Glutamatergic neuron (in vitro differentiated cells): ENCODE measurements at regions not wholly inside any gene's neighbourhood (a gene's known extent, or its start where the extent isn't known, plus 50 kb on each side); places are given as distances from the start of the nearest gene placed in this dataset.

ENCODE experiments used
- DNase-seq: peaks from one replicate; pipeline ENCODE4 v3.0.0; 2022
- H3K27ac Mint-ChIP-seq: one replicate; pipeline ENCODE4 v1.8.0; 2020; ENCODE audit warnings: mild to moderate bottlenecking, mixed read lengths, inconsistent platforms; ENCODE audit not compliant: unreplicated experiment
- H3K27me3 Mint-ChIP-seq: one replicate; pipeline ENCODE4 v1.8.0; 2020; ENCODE audit warnings: mild to moderate bottlenecking, moderate library complexity, mixed read lengths, inconsistent platforms; ENCODE audit not compliant: unreplicated experiment
- H3K36me3 Mint-ChIP-seq: one replicate; pipeline ENCODE4 v1.8.0; 2020; ENCODE audit warnings: mild to moderate bottlenecking, mixed read lengths, inconsistent platforms; ENCODE audit not compliant: unreplicated experiment
- H3K4me1 Mint-ChIP-seq: one replicate; pipeline ENCODE4 v1.8.0; 2020; ENCODE audit warnings: mild to moderate bottlenecking, low read depth, mixed read lengths, inconsistent platforms; ENCODE audit not compliant: unreplicated experiment
- H3K4me3 Mint-ChIP-seq: one replicate; pipeline ENCODE4 v1.8.0; 2020; ENCODE audit warnings: mild to moderate bottlenecking, mixed read lengths, inconsistent platforms; ENCODE audit not compliant: unreplicated experiment
- H3K9me3 Mint-ChIP-seq: one replicate; pipeline ENCODE4 v1.8.0; 2020; ENCODE audit warnings: mild to moderate bottlenecking, moderate library complexity, mixed read lengths, inconsistent platforms; ENCODE audit not compliant: unreplicated experiment
- TF ChIP-seq, protein P1 (sequence below): fragments of 200-600 bp; sonication (generic); IDR thresholded peaks from one replicate; pipeline ENCODE4 v1.5.0; 2021; ENCODE audit not compliant: partially characterized antibody, unreplicated experiment

DNA sequence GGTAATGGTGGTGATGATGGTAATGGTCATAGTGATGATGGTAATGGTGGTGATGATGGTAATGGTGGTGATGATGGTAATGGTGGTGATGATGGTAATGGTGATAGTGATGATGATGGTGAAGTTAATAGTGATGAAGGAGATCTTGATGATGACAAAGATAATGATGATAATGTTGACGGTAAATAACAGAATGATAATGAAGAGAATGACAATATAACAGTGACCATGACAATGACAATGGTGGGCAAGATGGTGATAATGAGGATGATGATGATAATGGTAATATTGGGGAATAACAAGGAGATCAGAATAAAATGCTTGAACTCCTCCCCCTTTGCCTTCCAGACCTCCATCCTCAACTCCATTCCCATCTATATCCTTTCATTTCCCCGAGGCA lies 233.3 kb upstream of the SFSWAP start:
- TF ChIP-seq, protein P1, sequence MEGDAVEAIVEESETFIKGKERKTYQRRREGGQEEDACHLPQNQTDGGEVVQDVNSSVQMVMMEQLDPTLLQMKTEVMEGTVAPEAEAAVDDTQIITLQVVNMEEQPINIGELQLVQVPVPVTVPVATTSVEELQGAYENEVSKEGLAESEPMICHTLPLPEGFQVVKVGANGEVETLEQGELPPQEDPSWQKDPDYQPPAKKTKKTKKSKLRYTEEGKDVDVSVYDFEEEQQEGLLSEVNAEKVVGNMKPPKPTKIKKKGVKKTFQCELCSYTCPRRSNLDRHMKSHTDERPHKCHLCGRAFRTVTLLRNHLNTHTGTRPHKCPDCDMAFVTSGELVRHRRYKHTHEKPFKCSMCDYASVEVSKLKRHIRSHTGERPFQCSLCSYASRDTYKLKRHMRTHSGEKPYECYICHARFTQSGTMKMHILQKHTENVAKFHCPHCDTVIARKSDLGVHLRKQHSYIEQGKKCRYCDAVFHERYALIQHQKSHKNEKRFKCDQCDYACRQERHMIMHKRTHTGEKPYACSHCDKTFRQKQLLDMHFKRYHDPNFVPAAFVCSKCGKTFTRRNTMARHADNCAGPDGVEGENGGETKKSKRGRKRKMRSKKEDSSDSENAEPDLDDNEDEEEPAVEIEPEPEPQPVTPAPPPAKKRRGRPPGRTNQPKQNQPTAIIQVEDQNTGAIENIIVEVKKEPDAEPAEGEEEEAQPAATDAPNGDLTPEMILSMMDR, result no peak
- Mint-ChIP-seq H3K4me3 (no peak overlapping the region), H3K36me3 (no peaks in the 10 kb centered on the region), H3K4me1 (peaks cover 3% of the 10 kb centered on the region), H3K27me3 (peaks cover 2% of the 10 kb centered on the region), H3K27ac (no peak overlapping the region), H3K9me3 (peaks cover 5% of the 10 kb centered on the region)
- no peak for DNase-seq

DNA sequence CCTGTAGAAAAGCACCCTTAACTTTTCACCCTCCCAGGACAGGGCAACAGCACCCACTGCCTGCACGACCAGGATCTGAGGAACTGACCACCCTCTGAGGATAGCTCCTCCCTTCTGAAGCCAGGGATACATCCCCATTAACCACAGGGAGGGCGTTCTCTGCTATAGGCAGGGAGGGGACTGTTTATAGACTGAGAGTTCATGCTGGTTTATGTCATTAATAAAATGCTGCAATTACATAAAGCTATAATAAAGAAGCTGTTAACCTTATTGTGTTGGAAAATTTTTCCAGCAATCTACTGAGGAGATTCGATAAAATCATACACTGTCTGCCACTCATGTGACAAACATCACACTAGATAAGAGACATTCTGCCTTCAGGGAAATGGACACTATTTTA lies 232.4 kb upstream of the SFSWAP start:
- no peaks in the 10 kb centered on the region for H3K36me3 Mint-ChIP-seq
- no peak overlapping the region for H3K27ac Mint-ChIP-seq
- TF ChIP-seq, protein P1, result no peak
- peaks cover 2% of the 10 kb centered on the region for H3K27me3 Mint-ChIP-seq
- DNase-seq, result no peak
- no peak overlapping the region for H3K4me3 Mint-ChIP-seq
- H3K4me1 Mint-ChIP-seq, result peaks cover 3% of the 10 kb centered on the region
- H3K9me3 Mint-ChIP-seq, result peaks cover 5% of the 10 kb centered on the region

DNA sequence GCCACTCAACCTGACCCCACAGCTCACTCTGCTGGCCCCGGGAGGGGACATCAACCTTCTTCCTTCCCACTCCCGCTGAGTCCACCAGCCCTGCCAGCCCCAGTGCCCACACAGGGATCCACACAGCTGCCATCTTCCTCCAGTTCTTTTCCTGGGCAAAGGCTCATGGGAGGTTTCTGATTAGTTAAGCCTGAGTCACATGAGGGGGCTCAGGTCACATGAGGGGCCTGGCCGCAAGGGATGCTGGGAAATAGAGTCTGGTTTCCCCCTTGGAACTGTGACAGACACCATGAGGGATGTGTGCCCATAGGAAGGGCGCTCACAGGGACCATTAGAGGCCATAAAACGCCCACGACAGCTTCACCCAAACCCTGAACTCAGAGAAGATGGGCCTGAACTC lies 228.7 kb upstream of the SFSWAP start:
- no peak overlapping the region for H3K27ac Mint-ChIP-seq
- peaks cover 1% of the 10 kb centered on the region for H3K4me1 Mint-ChIP-seq
- peaks cover 2% of the 10 kb centered on the region for H3K27me3 Mint-ChIP-seq
- H3K36me3 Mint-ChIP-seq, result no peaks in the 10 kb centered on the region
- H3K4me3 Mint-ChIP-seq, result no peak overlapping the region
- peaks cover 1% of the 10 kb centered on the region for H3K9me3 Mint-ChIP-seq
- no peak for DNase-seq
- TF ChIP-seq, protein P1, result no peak

DNA sequence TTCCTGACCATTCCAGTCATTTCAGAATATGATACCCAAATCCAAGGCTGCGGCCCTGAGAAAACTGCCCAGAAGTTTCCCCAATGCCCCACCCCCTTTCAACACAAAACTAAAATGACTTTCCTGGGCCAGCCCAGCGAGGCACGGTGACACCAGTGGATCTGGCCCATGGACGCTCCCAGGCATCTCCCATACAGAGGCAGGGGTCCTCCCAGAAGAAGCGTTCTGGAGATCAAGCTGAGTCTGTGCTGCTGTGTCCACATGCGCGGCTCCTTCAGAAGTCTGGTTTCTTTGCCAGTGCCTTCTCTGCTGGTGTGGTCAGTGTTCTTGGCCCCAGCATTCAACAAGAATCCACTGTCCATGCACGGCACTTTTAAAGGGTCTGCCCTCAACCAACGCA lies 228.2 kb upstream of the SFSWAP start:
- Mint-ChIP-seq H3K4me1 (peaks cover 1% of the 10 kb centered on the region), H3K4me3 (no peak overlapping the region), H3K36me3 (no peaks in the 10 kb centered on the region), H3K9me3 (peaks cover 1% of the 10 kb centered on the region), H3K27ac (no peak overlapping the region), H3K27me3 (peaks cover 2% of the 10 kb centered on the region)
- no peak for DNase-seq
- TF ChIP-seq, protein P1, result no peak

DNA sequence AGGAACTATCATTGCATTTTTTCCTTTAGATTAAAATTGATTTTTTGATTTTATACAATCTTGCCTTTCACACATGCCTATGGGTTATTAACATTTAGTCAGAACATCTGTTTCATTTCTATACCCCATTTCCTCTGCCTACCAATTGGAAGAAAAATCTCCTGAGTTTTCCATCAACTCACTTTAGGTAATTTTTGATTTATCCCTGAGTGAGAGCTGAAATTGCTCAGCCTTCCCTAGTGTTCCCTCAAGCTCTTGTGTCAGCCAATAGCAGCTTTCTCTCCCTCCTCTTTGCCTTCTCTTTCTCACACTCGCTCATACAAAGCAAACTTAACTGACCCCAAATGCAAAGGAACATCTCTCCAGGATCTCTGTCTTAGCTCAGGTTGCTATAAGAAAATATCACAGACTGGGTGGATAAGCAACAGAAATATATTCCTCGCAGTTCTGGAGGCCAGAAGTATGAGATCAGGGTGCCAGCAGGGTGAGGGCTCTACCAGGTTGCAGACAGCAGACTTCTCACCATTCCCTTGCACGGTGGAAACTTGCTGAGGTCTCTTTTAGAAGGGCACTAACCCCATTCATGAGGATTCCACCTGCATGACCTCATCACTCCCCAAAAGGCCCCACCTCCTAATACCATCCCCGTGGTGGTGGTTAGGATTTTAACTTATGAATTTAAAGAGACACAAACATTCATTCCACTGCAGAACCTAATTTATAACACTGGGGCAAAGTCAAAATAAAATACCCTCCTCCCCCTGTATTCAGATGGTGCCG lies 224.2 kb upstream of the SFSWAP start:
- Mint-ChIP-seq H3K36me3 (no peaks in the 10 kb centered on the region), H3K9me3 (no peaks in the 10 kb centered on the region), H3K4me3 (no peak overlapping the region), H3K4me1 (no peaks in the 10 kb centered on the region), H3K27ac (no peak overlapping the region), H3K27me3 (peaks cover 2% of the 10 kb centered on the region)
- TF ChIP-seq, protein P1, result no peak
- DNase-seq, result no peak
